Heart left ventricle (tissue), 13 donors: ENCODE measurements at regions not wholly inside any gene's neighbourhood (a gene's known extent, or its start where the extent isn't known, plus 50 kb on each side); places are given as distances from the start of the nearest gene placed in this dataset.

Experiments used
- POLR2A ChIP-seq, 2 donors: fragments of 450-650 bp; IDR thresholded peaks; one replicate each; pipeline ENCODE4 v1.6.1; 2017; ENCODE audit warnings: antibody characterized with exemption in 2 of 2, mild to moderate bottlenecking in 2 of 2, moderate library complexity in 2 of 2
- TF ChIP-seq, protein P1 (sequence below), 12 donors: fragments of 200-600 bp; sonication (generic) in 4 of 12; IDR thresholded peaks; one replicate each; pipeline versions ENCODE4 v1.5.0 to v1.8.0; 2018 to 2022; ENCODE audit warnings: antibody characterized with exemption in 12 of 12, mild to moderate bottlenecking in 5 of 12
- donor health status: ischemic (EF 13 %, LVEDD 7.1; RV severe dilation, severe dysfunction).
- donor health status: DM: no; HTN: yes; CAD: no.
- donor health status: DM: no; HTN: no; CAD: no.
- donor health status: ischemic (EF 25% LVEDD 6.9; RV normal size, moderate dysfunction).
- donor health status: ischemic (EF 25% LVEDD 5.7; RV mildly dilated, moderate dysfunction).
- donor health status: ischemic (EF 35%, LVEDD 5.7; RV mildly dilated, moderate dysfunction).
- donor health status: nonischemic (EF 11% LVEDD 7.7; RV severe dilation, severe dysfunction).
- donor health status: DM: yes; HTN: yes; CAD: no.
- donor health status: PGD.
- donor health status: ischemic (EF 29% LVEDD 5.4; RV normal size, mild dysfunction).
- donor health status: nonischemic (EF 23%, LVEDD 6.1; RV moderate dilation, normal function).

DNA sequence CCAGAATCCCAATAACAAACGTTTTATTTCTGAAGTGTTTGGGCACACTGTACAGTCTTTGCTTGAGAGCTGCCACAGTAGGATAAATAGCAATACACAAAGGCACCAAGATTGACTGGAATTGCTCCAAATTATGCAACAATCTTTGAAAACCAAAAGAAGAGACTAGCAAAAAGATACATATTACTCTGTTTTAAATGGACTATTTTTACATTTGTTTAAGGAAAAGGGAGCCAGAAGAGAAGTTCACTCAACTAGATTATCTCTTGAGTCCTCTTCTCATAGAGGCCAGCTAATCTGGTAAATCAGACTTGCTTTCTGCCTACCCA, 385.0 kb upstream of the SLC30A5 start:
- TF ChIP-seq, protein P1, sequence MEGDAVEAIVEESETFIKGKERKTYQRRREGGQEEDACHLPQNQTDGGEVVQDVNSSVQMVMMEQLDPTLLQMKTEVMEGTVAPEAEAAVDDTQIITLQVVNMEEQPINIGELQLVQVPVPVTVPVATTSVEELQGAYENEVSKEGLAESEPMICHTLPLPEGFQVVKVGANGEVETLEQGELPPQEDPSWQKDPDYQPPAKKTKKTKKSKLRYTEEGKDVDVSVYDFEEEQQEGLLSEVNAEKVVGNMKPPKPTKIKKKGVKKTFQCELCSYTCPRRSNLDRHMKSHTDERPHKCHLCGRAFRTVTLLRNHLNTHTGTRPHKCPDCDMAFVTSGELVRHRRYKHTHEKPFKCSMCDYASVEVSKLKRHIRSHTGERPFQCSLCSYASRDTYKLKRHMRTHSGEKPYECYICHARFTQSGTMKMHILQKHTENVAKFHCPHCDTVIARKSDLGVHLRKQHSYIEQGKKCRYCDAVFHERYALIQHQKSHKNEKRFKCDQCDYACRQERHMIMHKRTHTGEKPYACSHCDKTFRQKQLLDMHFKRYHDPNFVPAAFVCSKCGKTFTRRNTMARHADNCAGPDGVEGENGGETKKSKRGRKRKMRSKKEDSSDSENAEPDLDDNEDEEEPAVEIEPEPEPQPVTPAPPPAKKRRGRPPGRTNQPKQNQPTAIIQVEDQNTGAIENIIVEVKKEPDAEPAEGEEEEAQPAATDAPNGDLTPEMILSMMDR (IDR thresholded peaks at IDR 0.05), result no peak
- no peak for TF ChIP-seq POLR2A (IDR thresholded peaks at IDR 0.05)
